ENCODE measurements at regions not wholly inside any gene's neighbourhood (a gene's known extent, or its start where the extent isn't known, plus 50 kb on each side); places are given as distances from the start of the nearest gene placed in this dataset.

DNA sequence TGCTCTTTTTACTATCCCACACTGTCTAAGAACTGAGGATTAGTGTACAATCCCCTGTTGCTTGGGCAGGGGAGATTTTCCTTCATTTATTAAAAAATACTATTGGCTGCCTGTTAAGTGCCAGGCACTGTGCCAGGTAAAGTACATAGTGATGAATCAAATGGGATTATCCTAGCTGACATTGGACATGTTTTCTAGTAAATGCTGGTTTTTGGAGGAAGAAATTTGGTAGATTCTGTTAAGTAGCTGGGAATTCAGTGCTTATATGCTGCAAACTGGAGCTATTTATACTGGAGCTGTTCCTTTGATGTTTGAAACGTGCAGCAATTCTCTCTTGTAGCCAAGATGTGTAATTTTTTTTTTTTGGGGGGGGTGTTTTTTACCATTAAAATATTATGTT, 299.6 kb downstream of the EMP1 start (continued):
- TF ChIP-seq, protein P1, sequence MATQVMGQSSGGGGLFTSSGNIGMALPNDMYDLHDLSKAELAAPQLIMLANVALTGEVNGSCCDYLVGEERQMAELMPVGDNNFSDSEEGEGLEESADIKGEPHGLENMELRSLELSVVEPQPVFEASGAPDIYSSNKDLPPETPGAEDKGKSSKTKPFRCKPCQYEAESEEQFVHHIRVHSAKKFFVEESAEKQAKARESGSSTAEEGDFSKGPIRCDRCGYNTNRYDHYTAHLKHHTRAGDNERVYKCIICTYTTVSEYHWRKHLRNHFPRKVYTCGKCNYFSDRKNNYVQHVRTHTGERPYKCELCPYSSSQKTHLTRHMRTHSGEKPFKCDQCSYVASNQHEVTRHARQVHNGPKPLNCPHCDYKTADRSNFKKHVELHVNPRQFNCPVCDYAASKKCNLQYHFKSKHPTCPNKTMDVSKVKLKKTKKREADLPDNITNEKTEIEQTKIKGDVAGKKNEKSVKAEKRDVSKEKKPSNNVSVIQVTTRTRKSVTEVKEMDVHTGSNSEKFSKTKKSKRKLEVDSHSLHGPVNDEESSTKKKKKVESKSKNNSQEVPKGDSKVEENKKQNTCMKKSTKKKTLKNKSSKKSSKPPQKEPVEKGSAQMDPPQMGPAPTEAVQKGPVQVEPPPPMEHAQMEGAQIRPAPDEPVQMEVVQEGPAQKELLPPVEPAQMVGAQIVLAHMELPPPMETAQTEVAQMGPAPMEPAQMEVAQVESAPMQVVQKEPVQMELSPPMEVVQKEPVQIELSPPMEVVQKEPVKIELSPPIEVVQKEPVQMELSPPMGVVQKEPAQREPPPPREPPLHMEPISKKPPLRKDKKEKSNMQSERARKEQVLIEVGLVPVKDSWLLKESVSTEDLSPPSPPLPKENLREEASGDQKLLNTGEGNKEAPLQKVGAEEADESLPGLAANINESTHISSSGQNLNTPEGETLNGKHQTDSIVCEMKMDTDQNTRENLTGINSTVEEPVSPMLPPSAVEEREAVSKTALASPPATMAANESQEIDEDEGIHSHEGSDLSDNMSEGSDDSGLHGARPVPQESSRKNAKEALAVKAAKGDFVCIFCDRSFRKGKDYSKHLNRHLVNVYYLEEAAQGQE (IDR thresholded peaks at IDR 0.05; ENCODE audit: low read depth, low read length): no peak
- TF ChIP-seq, protein P2, sequence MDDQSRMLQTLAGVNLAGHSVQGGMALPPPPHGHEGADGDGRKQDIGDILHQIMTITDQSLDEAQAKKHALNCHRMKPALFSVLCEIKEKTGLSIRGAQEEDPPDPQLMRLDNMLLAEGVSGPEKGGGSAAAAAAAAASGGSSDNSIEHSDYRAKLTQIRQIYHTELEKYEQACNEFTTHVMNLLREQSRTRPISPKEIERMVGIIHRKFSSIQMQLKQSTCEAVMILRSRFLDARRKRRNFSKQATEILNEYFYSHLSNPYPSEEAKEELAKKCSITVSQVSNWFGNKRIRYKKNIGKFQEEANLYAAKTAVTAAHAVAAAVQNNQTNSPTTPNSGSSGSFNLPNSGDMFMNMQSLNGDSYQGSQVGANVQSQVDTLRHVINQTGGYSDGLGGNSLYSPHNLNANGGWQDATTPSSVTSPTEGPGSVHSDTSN (IDR thresholded peaks at IDR 0.05): no peak

DNA sequence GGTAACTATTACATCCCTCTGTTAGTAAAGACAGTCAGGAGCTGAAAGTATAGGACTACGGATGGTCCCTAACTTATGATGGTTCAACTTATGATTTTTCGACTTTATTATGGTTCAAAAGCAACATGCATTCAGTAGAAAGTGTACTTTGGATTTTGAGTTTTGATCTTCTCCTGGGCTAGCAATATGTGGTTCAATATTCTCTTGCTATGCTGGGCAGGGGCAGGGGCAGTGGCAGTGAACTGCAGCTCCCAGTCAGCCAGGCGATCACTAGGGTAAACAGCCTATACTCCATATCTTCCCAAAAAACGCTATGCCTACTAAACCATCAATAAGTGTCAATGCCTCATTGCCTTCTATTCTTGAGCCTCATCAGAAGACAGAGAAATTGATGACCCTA, 292.7 kb downstream of the EMP1 start:
- H2AFZ ChIP-seq (ENCODE audit: low read depth): no peak overlapping the region
- no peak for DNase-seq
- no peak overlapping the region for H3K4me3 ChIP-seq (ENCODE audit: low read depth in 2 of 2, low read length in 1 of 2)
- H3K4me2 ChIP-seq: no peak overlapping the region
- TF ChIP-seq GABPA (IDR thresholded peaks at IDR 0.05; ENCODE audit: low read depth): no peak
- TF ChIP-seq NFIC (IDR thresholded peaks at IDR 0.05; ENCODE audit: borderline replicate concordance): no peak
- no peak for TF ChIP-seq JUND (IDR thresholded peaks at IDR 0.05)
- no peak for TF ChIP-seq RFX5 (IDR thresholded peaks at IDR 0.05; ENCODE audit: low read length)
- TF ChIP-seq ELF1 (IDR thresholded peaks at IDR 0.05): no peak
- TF ChIP-seq NRF1 (IDR thresholded peaks at IDR 0.05; ENCODE audit: low read depth, low read length): no peak
- TF ChIP-seq FOXM1 (IDR thresholded peaks at IDR 0.05; ENCODE audit: low read depth): no peak
- TF ChIP-seq RCOR1 (IDR thresholded peaks at IDR 0.05; ENCODE audit: low read length): no peak
- no peak for TF ChIP-seq MXI1 (IDR thresholded peaks at IDR 0.05; ENCODE audit: low read depth, low read length)
- TF ChIP-seq GATA2 (CRISPR knock-in tag; IDR thresholded peaks at IDR 0.05): no peak
- TF ChIP-seq TCF12 (IDR thresholded peaks at IDR 0.05): no peak
- TF ChIP-seq FOSL2 (IDR thresholded peaks at IDR 0.05; ENCODE audit: borderline replicate concordance, low read depth): no peak
- no peak for TF ChIP-seq EZH2phosphoT487 (IDR thresholded peaks at IDR 0.05; ENCODE audit: borderline replicate concordance, low read depth)
- TF ChIP-seq SIN3A (IDR thresholded peaks at IDR 0.05; ENCODE audit: borderline replicate concordance, low read depth, low read length): no peak
- TF ChIP-seq TAF1 (IDR thresholded peaks at IDR 0.05; ENCODE audit: borderline replicate concordance, low read depth, low read length): no peak
- TF ChIP-seq SMC3 (IDR thresholded peaks at IDR 0.05; ENCODE audit: low read depth, low read length): no peak
- no peak for TF ChIP-seq EP300 (IDR thresholded peaks at IDR 0.05; ENCODE audit: borderline replicate concordance in 1 of 2, low read depth in 1 of 2, low read length in 1 of 2)
- TF ChIP-seq, protein P3, sequence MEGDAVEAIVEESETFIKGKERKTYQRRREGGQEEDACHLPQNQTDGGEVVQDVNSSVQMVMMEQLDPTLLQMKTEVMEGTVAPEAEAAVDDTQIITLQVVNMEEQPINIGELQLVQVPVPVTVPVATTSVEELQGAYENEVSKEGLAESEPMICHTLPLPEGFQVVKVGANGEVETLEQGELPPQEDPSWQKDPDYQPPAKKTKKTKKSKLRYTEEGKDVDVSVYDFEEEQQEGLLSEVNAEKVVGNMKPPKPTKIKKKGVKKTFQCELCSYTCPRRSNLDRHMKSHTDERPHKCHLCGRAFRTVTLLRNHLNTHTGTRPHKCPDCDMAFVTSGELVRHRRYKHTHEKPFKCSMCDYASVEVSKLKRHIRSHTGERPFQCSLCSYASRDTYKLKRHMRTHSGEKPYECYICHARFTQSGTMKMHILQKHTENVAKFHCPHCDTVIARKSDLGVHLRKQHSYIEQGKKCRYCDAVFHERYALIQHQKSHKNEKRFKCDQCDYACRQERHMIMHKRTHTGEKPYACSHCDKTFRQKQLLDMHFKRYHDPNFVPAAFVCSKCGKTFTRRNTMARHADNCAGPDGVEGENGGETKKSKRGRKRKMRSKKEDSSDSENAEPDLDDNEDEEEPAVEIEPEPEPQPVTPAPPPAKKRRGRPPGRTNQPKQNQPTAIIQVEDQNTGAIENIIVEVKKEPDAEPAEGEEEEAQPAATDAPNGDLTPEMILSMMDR (IDR thresholded peaks at IDR 0.05): no peak
- H3F3A ChIP-seq (replicated peaks; ENCODE audit: insufficient read depth): no peaks in the 10 kb centered on the region
- no peaks in the 10 kb centered on the region for H4K20me1 ChIP-seq (ENCODE audit: insufficient read depth)
- no peaks in the 10 kb centered on the region for H3K36me3 ChIP-seq (replicated peaks in 1 of 2; ENCODE audit: control insufficient read depth in 1 of 2, insufficient read depth in 2 of 2, low read length in 1 of 2)
- H3K9ac ChIP-seq: no peak overlapping the region
- H3K27ac ChIP-seq (ENCODE audit: low read depth in 2 of 2, low read length in 1 of 2): no peak overlapping the region
- no peaks in the 10 kb centered on the region for H3K79me2 ChIP-seq (ENCODE audit: insufficient read depth)
- no peaks in the 10 kb centered on the region for H3K4me1 ChIP-seq (ENCODE audit: control insufficient read depth in 1 of 2, insufficient read depth in 2 of 2, low read depth in 1 of 2, low read length in 1 of 2)
- 35% methylated on average over 4 of the region's 4 CpGs for WGBS (ENCODE audit: low lambda C conversion rate)
- H3K27me3 ChIP-seq (ENCODE audit: insufficient read depth): no peaks in the 10 kb centered on the region
- no peaks in the 10 kb centered on the region for H3K9me2 ChIP-seq
- POLR2A ChIA-PET: no interaction called here
- H3K9me3 ChIP-seq: no peaks in the 10 kb centered on the region
- CTCF ChIA-PET: interaction anchor here (1.1 kb wide), 1 partner anchor 46 kb away, joined by 3 read pairs; no protein-coding TSS in a partner anchor

Data from SK-N-SH (cell line).